MM.1S (cell line): ENCODE measurements at regions not wholly inside any gene's neighbourhood (a gene's known extent, or its start where the extent isn't known, plus 50 kb on each side); places are given as distances from the start of the nearest gene placed in this dataset.

Experiments
- CTCF ChIP-seq: fragments of 300-600 bp; sonication (generic); IDR thresholded peaks from 2 replicates; pipeline ENCODE4 v1.5.1; 2016; ENCODE audit warnings: antibody characterized with exemption, low read length, mixed read lengths
- EZH2phosphoT487 ChIP-seq: fragments of 300-600 bp; sonication (generic); IDR thresholded peaks from 2 replicates; pipeline ENCODE4 v1.6.1; 2018; ENCODE audit warnings: antibody characterized with exemption, low read length

DNA sequence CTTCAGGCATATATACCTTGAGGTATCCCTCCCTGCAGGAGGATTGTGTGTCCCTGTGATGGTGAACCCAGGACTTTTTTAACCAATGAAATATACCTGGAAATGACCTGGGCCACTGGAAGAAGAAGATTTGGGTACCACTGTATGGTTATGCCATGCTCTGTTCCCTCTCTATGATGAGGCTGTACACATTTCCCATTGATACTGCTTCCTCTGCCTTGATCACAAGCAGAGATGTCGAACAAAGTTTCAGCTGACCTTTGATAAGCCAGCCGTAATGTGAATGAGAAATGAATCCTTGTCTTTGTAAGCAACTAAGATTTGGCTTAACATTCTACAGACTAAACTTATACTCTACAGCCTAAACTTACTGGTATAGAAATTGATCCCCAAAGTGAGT lies 78.4 kb upstream of the SPOPL start:
- TF ChIP-seq CTCF (no peak), EZH2phosphoT487 (no peak)
